ENCODE measurements at regions not wholly inside any gene's neighbourhood (a gene's known extent, or its start where the extent isn't known, plus 50 kb on each side); places are given as distances from the start of the nearest gene placed in this dataset.

DNA sequence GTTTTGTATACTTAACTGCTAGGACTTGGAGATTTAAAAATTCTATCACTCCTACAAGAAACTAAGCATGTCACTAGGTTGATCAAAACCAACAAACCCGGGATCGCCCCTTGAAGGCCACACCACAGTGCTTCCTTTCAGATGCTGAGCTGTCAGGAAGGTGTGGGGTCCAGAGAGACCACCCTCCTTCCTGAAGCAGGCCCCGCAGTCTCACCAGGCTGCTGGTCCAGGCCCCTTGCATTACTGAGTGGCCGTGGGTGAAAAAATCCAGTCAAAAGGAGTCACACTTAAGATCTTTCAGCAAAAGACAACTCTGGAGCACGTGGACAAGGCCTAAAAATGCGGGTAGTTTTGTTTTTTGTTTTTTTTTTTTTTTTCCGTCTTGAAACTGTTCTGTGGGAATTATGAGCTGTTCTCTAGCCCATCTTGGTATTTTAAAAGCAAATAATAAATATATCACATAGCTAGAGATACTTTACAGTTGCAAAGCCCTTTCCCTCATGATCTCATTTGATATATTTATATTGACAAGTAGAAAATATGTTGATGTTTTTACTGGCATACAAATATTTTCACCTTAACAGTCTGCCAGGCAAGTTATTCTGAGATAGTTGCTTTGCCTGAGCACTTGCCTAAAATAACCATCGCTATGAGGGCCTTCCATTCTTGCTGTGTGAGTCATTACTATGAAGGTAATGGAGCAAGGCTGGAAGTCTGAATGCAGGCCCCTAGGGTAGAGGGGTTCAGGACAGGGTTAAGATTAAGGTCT lies 73.1 kb upstream of the EDEM3 start:
- H3K27ac Mint-ChIP-seq (ENCODE audit: unreplicated experiment) = peak overlapping the region; percentile 79
- Histone ChIP-seq H3K79me2 (ENCODE audit: insufficient read depth, low read length) (no peaks in the 10 kb centered on the region), H3K36me3 (ENCODE audit: insufficient read depth, low read length) (no peaks in the 10 kb centered on the region), H3K4me1 (ENCODE audit: insufficient read depth, low read length) (peaks cover 16% of the 10 kb centered on the region), H3K27ac (ENCODE audit: low read depth, low read length) (peak overlapping the region; percentile 33), H4K20me1 (ENCODE audit: insufficient read depth, low read length) (no peaks in the 10 kb centered on the region), H3K27me3 (ENCODE audit: insufficient read depth, low read length) (no peaks in the 10 kb centered on the region), H2AFZ (ENCODE audit: low read depth, low read length) (no peak overlapping the region), H3K4me2 (ENCODE audit: low read length) (peak overlapping the region; percentile 36), H3K4me3 (ENCODE audit: insufficient read depth, low read depth, low read length) (no peak overlapping the region), H3K9ac (ENCODE audit: low read length) (peak overlapping the region; percentile 19), H3K9me3 (ENCODE audit: insufficient read depth, low read depth, low read length) (no peaks in the 10 kb centered on the region)
- peaks cover 5% of the 10 kb centered on the region for H3K36me3 Mint-ChIP-seq (ENCODE audit: low read depth, unreplicated experiment)
- peaks cover 26% of the 10 kb centered on the region for H3K4me1 Mint-ChIP-seq (ENCODE audit: low read depth, unreplicated experiment)
- H3K27me3 Mint-ChIP-seq (ENCODE audit: low read depth, unreplicated experiment) = no peaks in the 10 kb centered on the region
- no peak overlapping the region for H3K4me3 Mint-ChIP-seq (ENCODE audit: unreplicated experiment)
- no peak for FAIRE-seq
- TF ChIP-seq EZH2 (IDR thresholded peaks at IDR 0.05; ENCODE audit: insufficient read depth, low read length) = no peak
- no peak for TF ChIP-seq CTCF (IDR thresholded peaks at IDR 0.05; ENCODE audit: insufficient read depth, low read depth, low read length)
- H3K9me3 Mint-ChIP-seq (ENCODE audit: unreplicated experiment) = no peaks in the 10 kb centered on the region
- DNase-seq (ENCODE audit: low read depth) = peak; percentile 84

DNA sequence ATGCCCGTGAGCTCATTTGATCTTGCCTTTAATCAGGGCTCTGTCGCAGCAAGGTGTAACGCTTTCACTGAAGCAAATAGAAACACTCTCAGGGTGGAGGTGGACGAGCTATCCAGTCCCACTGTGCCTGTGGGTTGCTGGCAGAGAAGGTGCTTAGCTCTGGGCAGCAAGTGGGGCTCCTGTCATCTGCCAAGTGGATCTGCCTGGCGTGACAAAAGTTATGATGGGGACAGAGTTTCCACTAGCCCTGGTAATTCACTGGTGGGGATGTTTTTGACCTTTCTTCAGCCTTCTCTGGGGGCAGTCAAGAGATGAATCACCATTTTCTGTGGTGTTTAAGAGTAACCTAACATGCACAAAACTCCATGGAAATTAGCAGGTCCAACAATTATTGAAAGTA lies 71.3 kb upstream of the EDEM3 start:
- Histone ChIP-seq H3K4me2 (ENCODE audit: low read length) (no peak overlapping the region), H3K36me3 (ENCODE audit: insufficient read depth, low read length) (no peaks in the 10 kb centered on the region), H3K9ac (ENCODE audit: low read length) (no peak overlapping the region), H3K79me2 (ENCODE audit: insufficient read depth, low read length) (no peaks in the 10 kb centered on the region), H3K27ac (ENCODE audit: low read depth, low read length) (no peak overlapping the region), H3K27me3 (ENCODE audit: insufficient read depth, low read length) (no peaks in the 10 kb centered on the region), H3K4me3 (ENCODE audit: insufficient read depth, low read depth, low read length) (no peak overlapping the region), H3K4me1 (ENCODE audit: insufficient read depth, low read length) (peaks cover 16% of the 10 kb centered on the region), H2AFZ (ENCODE audit: low read depth, low read length) (no peak overlapping the region), H4K20me1 (ENCODE audit: insufficient read depth, low read length) (no peaks in the 10 kb centered on the region), H3K9me3 (ENCODE audit: insufficient read depth, low read depth, low read length) (no peaks in the 10 kb centered on the region)
- DNase-seq (ENCODE audit: low read depth) (no peak), FAIRE-seq (no peak)
- Mint-ChIP-seq H3K27ac (ENCODE audit: unreplicated experiment) (no peak overlapping the region), H3K4me1 (ENCODE audit: low read depth, unreplicated experiment) (peaks cover 26% of the 10 kb centered on the region), H3K36me3 (ENCODE audit: low read depth, unreplicated experiment) (peaks cover 5% of the 10 kb centered on the region), H3K9me3 (ENCODE audit: unreplicated experiment) (no peaks in the 10 kb centered on the region), H3K27me3 (ENCODE audit: low read depth, unreplicated experiment) (no peaks in the 10 kb centered on the region), H3K4me3 (ENCODE audit: unreplicated experiment) (peak overlapping the region; percentile 13)
- TF ChIP-seq CTCF (IDR thresholded peaks at IDR 0.05; ENCODE audit: insufficient read depth, low read depth, low read length) = no peak
- no peak for TF ChIP-seq EZH2 (IDR thresholded peaks at IDR 0.05; ENCODE audit: insufficient read depth, low read length)

- Histone ChIP-seq H3K36me3 (ENCODE audit: insufficient read depth, low read length) (no peaks in the 10 kb centered on the region), H3K4me2 (ENCODE audit: low read length) (no peak overlapping the region), H3K4me3 (ENCODE audit: insufficient read depth, low read depth, low read length) (no peak overlapping the region), H3K4me1 (ENCODE audit: insufficient read depth, low read length) (peaks cover 16% of the 10 kb centered on the region), H3K27ac (ENCODE audit: low read depth, low read length) (no peak overlapping the region), H2AFZ (ENCODE audit: low read depth, low read length) (no peak overlapping the region), H3K9me3 (ENCODE audit: insufficient read depth, low read depth, low read length) (no peaks in the 10 kb centered on the region), H4K20me1 (ENCODE audit: insufficient read depth, low read length) (no peaks in the 10 kb centered on the region), H3K27me3 (ENCODE audit: insufficient read depth, low read length) (no peaks in the 10 kb centered on the region), H3K79me2 (ENCODE audit: insufficient read depth, low read length) (no peaks in the 10 kb centered on the region), H3K9ac (ENCODE audit: low read length) (no peak overlapping the region)
- Mint-ChIP-seq H3K4me1 (ENCODE audit: low read depth, unreplicated experiment) (peaks cover 26% of the 10 kb centered on the region), H3K27ac (ENCODE audit: unreplicated experiment) (no peak overlapping the region), H3K9me3 (ENCODE audit: unreplicated experiment) (no peaks in the 10 kb centered on the region), H3K4me3 (ENCODE audit: unreplicated experiment) (no peak overlapping the region), H3K27me3 (ENCODE audit: low read depth, unreplicated experiment) (no peaks in the 10 kb centered on the region), H3K36me3 (ENCODE audit: low read depth, unreplicated experiment) (peaks cover 5% of the 10 kb centered on the region)
- DNase-seq (ENCODE audit: low read depth) (no peak), FAIRE-seq (no peak)
- no peak for TF ChIP-seq EZH2 (IDR thresholded peaks at IDR 0.05; ENCODE audit: insufficient read depth, low read length)
- no peak for TF ChIP-seq CTCF (IDR thresholded peaks at IDR 0.05; ENCODE audit: insufficient read depth, low read depth, low read length)
These were observed 70.9 kb upstream of the EDEM3 start for GRCh38 chr1:184825571-184825970.

Measured in astrocyte (in vitro differentiated cells and primary cell).